GM12878 (cell line): ENCODE measurements at regions not wholly inside any gene's neighbourhood (a gene's known extent, or its start where the extent isn't known, plus 50 kb on each side); places are given as distances from the start of the nearest gene placed in this dataset.
A peak's percentile ranks its signal among the peaks of the same experiment; 100 is the strongest.

Experiments
- ATAC-seq: fragments of 200-7000 bp; cut with Tn5 transposase; 3 replicates; pipeline ENCODE4 v1.9.1; 2020; ENCODE audit warnings: mild to moderate bottlenecking, moderate library complexity
- BruUV-seq: library from RNA; stranded (reverse); fragments of 400-500 nt; replicated peaks from 2 replicates; lab custom pipeline; 2021; lab: Mats Ljungman, UMichigan
- CTCF ChIA-PET: fragments of 300-600 bp; sonication (Branson Sonifier 250); formaldehyde crosslinking; extraction: SDS; loops from one replicate; lab custom pipeline; 2021; ENCODE audit warnings: inconsistent platforms; lab: Yijun Ruan, JAX
- POLR2A ChIA-PET: fragments of 350-600 bp; formaldehyde crosslinking; extraction: SDS; loops from one replicate; lab custom pipeline; 2021; ENCODE audit warnings: inconsistent platforms; lab: Charles Lee
- RAD21 ChIA-PET: fragments of 300-600 bp; sonication (Branson Sonifier 250); formaldehyde crosslinking; loops from one replicate; lab custom pipeline; 2023; ENCODE audit warnings: antibody characterized with exemption; ENCODE audit not compliant: unreplicated experiment; lab: Charles Lee
- SMC1A ChIA-PET: fragments of 300-600 bp; sonication (Branson Sonifier 250); formaldehyde crosslinking; loops from one replicate; lab custom pipeline; 2023; ENCODE audit not compliant: unreplicated experiment, uncharacterized antibody; lab: Charles Lee
- DNase-seq: peaks from one replicate; pipeline ENCODE4 v3.0.0-alpha.2; 2011; ENCODE audit warnings: low read depth, low spot score
- FAIRE-seq: peaks from 3 replicates; lab custom pipeline; 2011; peaks lifted over from hg19 to GRCh38; lab: Jason Lieb, UNC
- H2AFZ ChIP-seq: 2 replicates; pipeline ENCODE4 v1.6.0; 2011; ENCODE audit warnings: low read depth, low read length, control low read depth; ENCODE audit not compliant: control insufficient read depth
- H3K27ac ChIP-seq: 2 replicates; pipeline ENCODE4 v1.5.1; 2011; ENCODE audit warnings: control low read depth; ENCODE audit not compliant: control insufficient read depth, insufficient read depth
- H3K27me3 ChIP-seq, 2 experiments: replicated peaks in 1 of 2; 2 replicates each; pipeline versions ENCODE4 v1.6.0 to v1.6.1; 2011; ENCODE audit warnings: low read length in 1 of 2; ENCODE audit not compliant: control insufficient read depth in 2 of 2, insufficient read depth in 2 of 2
- H3K36me3 ChIP-seq, 2 experiments: 2 replicates each; pipeline ENCODE4 v1.5.1; 2011; ENCODE audit warnings: low read length in 1 of 2; ENCODE audit not compliant: control insufficient read depth in 2 of 2, insufficient read depth in 2 of 2
- H3K4me1 ChIP-seq: 2 replicates; pipeline ENCODE4 v1.6.1; 2011; ENCODE audit warnings: mild to moderate bottlenecking, low read length, moderate library complexity, mixed read lengths; ENCODE audit not compliant: control insufficient read depth, insufficient read depth
- H3K4me2 ChIP-seq: 2 replicates; pipeline ENCODE4 v1.6.0; 2011; ENCODE audit warnings: control low read depth; ENCODE audit not compliant: control insufficient read depth, insufficient read depth
- H3K4me3 ChIP-seq: fragments of 200-600 bp; sonication (generic); 2 replicates; pipeline ENCODE4 v1.5.1; 2016
- H3K79me2 ChIP-seq: 2 replicates; pipeline ENCODE4 v1.6.0; 2011; ENCODE audit warnings: low read length; ENCODE audit not compliant: control insufficient read depth, insufficient read depth
- H3K9ac ChIP-seq: 2 replicates; pipeline ENCODE4 v1.8.0; 2011; ENCODE audit warnings: low read length, control low read depth, mixed read lengths; ENCODE audit not compliant: control insufficient read depth, insufficient read depth
- H3K9me3 ChIP-seq: replicated peaks from 3 replicates; pipeline ENCODE4 v1.5.1; 2011; ENCODE audit warnings: mild to moderate bottlenecking, low read length; ENCODE audit not compliant: control insufficient read depth, insufficient read depth
- H4K20me1 ChIP-seq: 2 replicates; pipeline ENCODE4 v1.6.0; 2011; ENCODE audit not compliant: control insufficient read depth, insufficient read depth
- ATF2 ChIP-seq: IDR thresholded peaks from 2 replicates; pipeline ENCODE4 v1.6.1; 2012; ENCODE audit warnings: low read length, inconsistent platforms
- BCL3 ChIP-seq: IDR thresholded peaks from 2 replicates; pipeline ENCODE4 v1.6.1; 2011; ENCODE audit warnings: borderline replicate concordance, low read depth, mild to moderate bottlenecking, moderate library complexity, low read length; ENCODE audit not compliant: insufficient read depth, poor library complexity, severe bottlenecking
- CEBPB ChIP-seq, 2 experiments: fragments of 150-350 bp in 1 of 2; IDR thresholded peaks; 2 replicates each; pipeline ENCODE4 v1.6.1; 2012 to 2014; ENCODE audit warnings: low read depth in 2 of 2, low read length in 2 of 2, borderline replicate concordance in 1 of 2, inconsistent platforms in 1 of 2
- CEBPZ ChIP-seq: fragments of 150-350 bp; IDR thresholded peaks from 2 replicates; pipeline ENCODE4 v1.6.1; 2016; ENCODE audit warnings: low read depth, low read length
- WGBS: methylation state at CpG from one replicate; pipeline ENCODE4 v1.1.6; 2016; ENCODE audit warnings: low lambda C conversion rate; ENCODE audit not compliant: insufficient replicate concordance, insufficient coverage; ENCODE audit errors: missing lambda C conversion rate; 5-methylcytosine and 5-hydroxymethylcytosine counted together
- in situ Hi-C: fragments of 300-500 bp; cut with MboI; formaldehyde crosslinking; loops from 9 replicates; pipeline ENCODE4 v1.14.3; 2018; ENCODE audit warnings: mixed read lengths
- intact Hi-C: fragments of 100-400 bp; cut with micrococcal nuclease; formaldehyde crosslinking; loops from one replicate; pipeline ENCODE4 v1.14.2; 2022; ENCODE audit not compliant: unreplicated experiment

GRCh38 chr14:62015945-62016344 lies 253.7 kb downstream of the SNAPC1 start (continued):
- TF ChIP-seq CEBPB (IDR thresholded peaks at IDR 0.05; ENCODE audit: borderline replicate concordance in 1 of 2, low read depth in 2 of 2, low read length in 2 of 2) (no peak), CEBPZ (no peak), ATF2 (peak; percentile 50; the same call in 1 of the 2 replicates)
- TF ChIP-seq, all 136 proteins: peak for 5

GRCh38 chr14:62017651-62018230 lies 255.5 kb downstream of the SNAPC1 start:
- no peak for DNase-seq
- no peak for ATAC-seq
- ChIA-PET SMC1A (interaction anchor here (0.6 to 1.3 kb wide), 4 partner anchors 9 to 158 kb away, joined by 3 to 4 read pairs (median 3); no protein-coding TSS in a partner anchor), CTCF (interaction anchor here (1.6 kb wide), 1 partner anchor 90 kb away, joined by 3 read pairs; no protein-coding TSS in a partner anchor), POLR2A (interaction anchor here (0.5 to 0.7 kb wide), 3 partner anchors 36 to 1603 kb away, joined by 3 read pairs; no protein-coding TSS in a partner anchor), RAD21 (interaction anchor here (0.6 kb wide), 1 partner anchor 153 kb away, joined by 3 read pairs; no protein-coding TSS in a partner anchor)
- Histone ChIP-seq H3K36me3 (no peaks in the 10 kb centered on the region), H3K27ac (no peak overlapping the region), H2AFZ (no peak overlapping the region), H3K9me3 (no peaks in the 10 kb centered on the region), H3K79me2 (no peaks in the 10 kb centered on the region), H3K27me3 (no peaks in the 10 kb centered on the region), H3K4me3 (no peak overlapping the region), H3K4me1 (no peaks in the 10 kb centered on the region), H3K9ac (no peak overlapping the region), H3K4me2 (no peak overlapping the region), H4K20me1 (no peaks in the 10 kb centered on the region)
- TF ChIP-seq BCL3 = no peak
- FAIRE-seq = no peak
- in situ Hi-C loops (no loop called here), intact Hi-C loops (no loop called here)
- BruUV-seq = no TSS peak
- 43% methylated on average over 7 of the region's 7 CpGs for WGBS
